Caco-2 (cell line): ENCODE measurements at regions not wholly inside any gene's neighbourhood (a gene's known extent, or its start where the extent isn't known, plus 50 kb on each side); places are given as distances from the start of the nearest gene placed in this dataset.

Experiments
- BruUV-seq: library from RNA; stranded (reverse); fragments of 400-500 nt; replicated peaks from 2 replicates; lab custom pipeline; 2021; lab: Mats Ljungman, UMichigan
- CTCF ChIA-PET: fragments of 300-600 bp; sonication (Branson Sonifier 250); formaldehyde crosslinking; loops from one replicate; lab custom pipeline; 2022; ENCODE audit warnings: antibody characterized with exemption; lab: Charles Lee
- POLR2A ChIA-PET: fragments of 300-600 bp; sonication (Branson Sonifier 250); formaldehyde crosslinking; loops from one replicate; lab custom pipeline; 2022; ENCODE audit warnings: antibody characterized with exemption; lab: Charles Lee
- DNase-seq, 2 experiments: peaks; one replicate each; pipeline versions ENCODE4 v3.0.0 to v3.0.0-alpha.2; 2020 to 2022
- H3K27me3 ChIP-seq: replicated peaks from 2 replicates; pipeline ENCODE4 v1.6.0; 2011; ENCODE audit warnings: low read length; ENCODE audit not compliant: control insufficient read depth, insufficient read depth
- H3K36me3 ChIP-seq: 2 replicates; pipeline ENCODE4 v1.5.1; 2011; ENCODE audit warnings: low read length; ENCODE audit not compliant: control insufficient read depth, insufficient read depth
- H3K4me1 ChIP-seq: fragments of 250-450 bp; sonication (Bioruptor Pico); 2 replicates; pipeline ENCODE4 v1.5.1; 2020; ENCODE audit warnings: mild to moderate bottlenecking
- H3K4me3 ChIP-seq: 2 replicates; pipeline ENCODE4 v1.5.1; 2011; ENCODE audit warnings: low read depth, mild to moderate bottlenecking, control low read depth, low read length
- H3K9me3 ChIP-seq: fragments of 250-450 bp; sonication (Bioruptor Pico); 2 replicates; pipeline ENCODE4 v1.5.1; 2020; ENCODE audit warnings: mild to moderate bottlenecking, moderate library complexity
- H3K27ac Mint-ChIP-seq: one replicate; pipeline ENCODE4 v1.8.0; 2022; ENCODE audit warnings: mixed read lengths; ENCODE audit not compliant: unreplicated experiment
- H3K27me3 Mint-ChIP-seq: one replicate; pipeline ENCODE4 v1.8.0; 2022; ENCODE audit warnings: mixed read lengths; ENCODE audit not compliant: insufficient read depth, unreplicated experiment
- H3K36me3 Mint-ChIP-seq: one replicate; pipeline ENCODE4 v1.8.0; 2022; ENCODE audit warnings: mild to moderate bottlenecking, mixed read lengths; ENCODE audit not compliant: insufficient read depth, unreplicated experiment
- H3K4me1 Mint-ChIP-seq: one replicate; pipeline ENCODE4 v1.8.0; 2022; ENCODE audit warnings: low read depth, mixed read lengths; ENCODE audit not compliant: unreplicated experiment
- H3K4me3 Mint-ChIP-seq: one replicate; pipeline ENCODE4 v1.8.0; 2022; ENCODE audit warnings: mild to moderate bottlenecking, moderate library complexity, mixed read lengths; ENCODE audit not compliant: unreplicated experiment
- H3K9me3 Mint-ChIP-seq: one replicate; pipeline ENCODE4 v1.8.0; 2022; ENCODE audit warnings: mixed read lengths; ENCODE audit not compliant: unreplicated experiment
- intact Hi-C: fragments of 100-400 bp; cut with micrococcal nuclease; formaldehyde crosslinking; loops from one replicate; pipeline ENCODE4 v1.10.0; 2022; ENCODE audit not compliant: unreplicated experiment
- TF ChIP-seq, protein P1 (sequence below), 2 experiments: fragments of 200-600 bp in 1 of 2; IDR thresholded peaks; 1 replicate in 1 of 2; 2 replicates in 1 of 2; pipeline versions ENCODE4 v1.5.1 to v1.8.0; 2011 to 2022; ENCODE audit warnings: antibody characterized with exemption in 1 of 2, control low read depth in 1 of 2, inconsistent platforms in 1 of 2, low read depth in 1 of 2, low read length in 1 of 2, mild to moderate bottlenecking in 1 of 2, moderate library complexity in 1 of 2; ENCODE audit not compliant: insufficient read depth in 1 of 2, severe bottlenecking in 1 of 2, unreplicated experiment in 1 of 2

DNA sequence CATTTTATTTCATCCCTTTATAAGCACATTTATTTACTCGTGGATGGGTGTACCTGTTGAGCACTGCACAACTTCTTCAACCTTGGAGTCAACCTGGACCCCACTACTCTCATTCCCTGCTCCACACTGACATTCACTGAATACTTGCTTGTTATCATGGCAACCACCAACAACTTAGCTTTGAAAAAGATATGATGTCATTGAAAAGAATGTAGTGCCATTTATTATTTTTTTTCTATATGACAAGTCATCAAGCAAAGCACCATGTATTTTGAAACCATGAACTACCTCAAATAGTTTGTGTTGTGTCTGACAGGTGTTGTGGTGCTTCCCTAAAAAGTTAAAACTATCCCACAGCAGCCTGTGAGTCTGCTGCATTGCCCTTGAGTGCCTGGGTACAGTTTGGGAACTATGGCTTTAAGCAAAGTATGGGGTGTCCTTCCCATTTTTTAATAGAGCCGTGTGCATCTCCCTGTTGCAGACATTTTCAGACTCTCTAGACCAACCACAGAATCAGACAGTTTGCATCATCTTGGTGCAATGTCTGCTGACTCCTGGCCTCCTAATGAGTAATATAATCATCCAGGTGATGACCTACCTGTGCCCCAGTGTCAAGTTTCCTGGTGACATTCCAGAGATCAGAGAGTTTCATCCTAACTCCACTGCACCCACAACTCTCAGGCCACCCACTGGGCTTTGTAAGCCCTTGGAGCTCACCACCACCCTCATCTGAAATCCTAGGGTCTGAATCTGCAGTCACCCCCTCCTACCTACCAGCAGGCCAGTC is 339.7 kb upstream of the PROX1 start:
- CTCF ChIA-PET = no interaction called here
- POLR2A ChIA-PET = no interaction called here
- peaks cover 7% of the 10 kb centered on the region for H3K36me3 Mint-ChIP-seq
- peaks cover 28% of the 10 kb centered on the region for H3K4me1 Mint-ChIP-seq
- peak overlapping the region; percentile 74 for H3K27ac Mint-ChIP-seq
- peaks cover 16% of the 10 kb centered on the region for H3K9me3 Mint-ChIP-seq
- Histone ChIP-seq H3K4me3 (no peak overlapping the region), H3K36me3 (no peaks in the 10 kb centered on the region), H3K27me3 (no peaks in the 10 kb centered on the region), H3K4me1 (peaks cover 24% of the 10 kb centered on the region), H3K9me3 (no peaks in the 10 kb centered on the region)
- intact Hi-C loops = no loop called here
- no peak for DNase-seq
- H3K4me3 Mint-ChIP-seq = no peak overlapping the region
- no peaks in the 10 kb centered on the region for H3K27me3 Mint-ChIP-seq
- no TSS peak for BruUV-seq
- TF ChIP-seq, protein P1, sequence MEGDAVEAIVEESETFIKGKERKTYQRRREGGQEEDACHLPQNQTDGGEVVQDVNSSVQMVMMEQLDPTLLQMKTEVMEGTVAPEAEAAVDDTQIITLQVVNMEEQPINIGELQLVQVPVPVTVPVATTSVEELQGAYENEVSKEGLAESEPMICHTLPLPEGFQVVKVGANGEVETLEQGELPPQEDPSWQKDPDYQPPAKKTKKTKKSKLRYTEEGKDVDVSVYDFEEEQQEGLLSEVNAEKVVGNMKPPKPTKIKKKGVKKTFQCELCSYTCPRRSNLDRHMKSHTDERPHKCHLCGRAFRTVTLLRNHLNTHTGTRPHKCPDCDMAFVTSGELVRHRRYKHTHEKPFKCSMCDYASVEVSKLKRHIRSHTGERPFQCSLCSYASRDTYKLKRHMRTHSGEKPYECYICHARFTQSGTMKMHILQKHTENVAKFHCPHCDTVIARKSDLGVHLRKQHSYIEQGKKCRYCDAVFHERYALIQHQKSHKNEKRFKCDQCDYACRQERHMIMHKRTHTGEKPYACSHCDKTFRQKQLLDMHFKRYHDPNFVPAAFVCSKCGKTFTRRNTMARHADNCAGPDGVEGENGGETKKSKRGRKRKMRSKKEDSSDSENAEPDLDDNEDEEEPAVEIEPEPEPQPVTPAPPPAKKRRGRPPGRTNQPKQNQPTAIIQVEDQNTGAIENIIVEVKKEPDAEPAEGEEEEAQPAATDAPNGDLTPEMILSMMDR (IDR thresholded peaks at IDR 0.05; ENCODE audit: insufficient read depth in 1 of 2, low read depth in 1 of 2, low read length in 1 of 2, severe bottlenecking in 1 of 2, unreplicated experiment in 1 of 2) = no peak

DNA sequence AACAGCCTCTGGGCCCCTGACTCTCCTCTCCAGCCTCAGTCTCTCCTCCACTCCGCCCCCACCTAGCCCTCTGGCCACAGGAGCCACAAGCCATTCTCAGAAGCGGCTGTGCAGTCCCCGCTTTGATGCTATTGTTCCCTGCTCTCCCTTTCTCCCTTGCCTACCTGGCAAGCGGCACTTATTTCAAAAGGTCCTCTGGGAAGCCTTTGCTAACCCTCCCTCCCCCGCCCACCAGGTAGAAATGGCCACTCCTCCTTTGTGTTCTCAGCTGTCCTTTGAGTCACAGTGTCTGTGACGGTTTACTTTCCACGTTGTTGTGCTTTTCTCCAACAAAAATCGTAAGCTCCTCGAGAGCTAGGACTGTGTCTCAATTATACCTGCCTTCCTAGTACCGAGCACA is 338.4 kb upstream of the PROX1 start:
- peaks cover 7% of the 10 kb centered on the region for H3K36me3 Mint-ChIP-seq
- Histone ChIP-seq H3K27me3 (no peaks in the 10 kb centered on the region), H3K4me1 (peaks cover 33% of the 10 kb centered on the region), H3K36me3 (no peaks in the 10 kb centered on the region), H3K9me3 (no peaks in the 10 kb centered on the region), H3K4me3 (no peak overlapping the region)
- no peaks in the 10 kb centered on the region for H3K27me3 Mint-ChIP-seq
- peak overlapping the region; percentile 74 for H3K27ac Mint-ChIP-seq
- peak overlapping the region; percentile 21 for H3K4me3 Mint-ChIP-seq
- peaks cover 16% of the 10 kb centered on the region for H3K9me3 Mint-ChIP-seq
- intact Hi-C loops = no loop called here
- H3K4me1 Mint-ChIP-seq = peaks cover 28% of the 10 kb centered on the region
- no peak for DNase-seq
- CTCF ChIA-PET = no interaction called here
- no TSS peak for BruUV-seq
- TF ChIP-seq, protein P1 (IDR thresholded peaks at IDR 0.05; ENCODE audit: insufficient read depth in 1 of 2, low read depth in 1 of 2, low read length in 1 of 2, severe bottlenecking in 1 of 2, unreplicated experiment in 1 of 2) = no peak
- POLR2A ChIA-PET = no interaction called here

DNA sequence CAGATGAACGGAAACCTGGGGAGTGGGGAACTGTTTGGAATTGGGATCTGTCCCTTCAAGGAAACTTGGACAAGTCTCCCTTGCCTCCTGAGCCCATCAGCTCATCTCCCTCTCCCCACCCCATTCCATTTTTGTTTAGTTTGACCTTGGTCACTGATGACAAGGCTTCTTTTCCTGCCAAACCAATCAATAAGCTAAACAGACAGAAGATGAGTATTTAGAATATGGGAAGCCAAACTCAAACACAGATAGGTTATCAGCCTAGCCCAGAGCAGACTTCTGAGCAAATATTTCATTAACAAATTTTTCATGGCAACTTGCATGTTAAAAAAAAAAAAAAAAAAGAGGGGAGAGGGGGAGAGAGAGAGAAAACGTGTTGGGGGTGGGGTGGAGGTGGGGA is 337.2 kb upstream of the PROX1 start:
- Histone ChIP-seq H3K4me3 (no peak overlapping the region), H3K4me1 (peaks cover 33% of the 10 kb centered on the region), H3K27me3 (no peaks in the 10 kb centered on the region), H3K9me3 (no peaks in the 10 kb centered on the region), H3K36me3 (no peaks in the 10 kb centered on the region)
- ChIA-PET CTCF (no interaction called here), POLR2A (no interaction called here)
- H3K36me3 Mint-ChIP-seq = peaks cover 7% of the 10 kb centered on the region
- no peaks in the 10 kb centered on the region for H3K27me3 Mint-ChIP-seq
- intact Hi-C loops = loop anchor here (2.0 to 10.0 kb wide), 2 partner anchors 32 to 334 kb away; partner anchors contain the start of gene PROX1
- H3K9me3 Mint-ChIP-seq = peaks cover 16% of the 10 kb centered on the region
- no TSS peak for BruUV-seq
- TF ChIP-seq, protein P1 (IDR thresholded peaks at IDR 0.05; ENCODE audit: insufficient read depth in 1 of 2, low read depth in 1 of 2, low read length in 1 of 2, severe bottlenecking in 1 of 2, unreplicated experiment in 1 of 2) = no peak
- peaks cover 28% of the 10 kb centered on the region for H3K4me1 Mint-ChIP-seq
- H3K4me3 Mint-ChIP-seq = no peak overlapping the region
- DNase-seq = no peak
- H3K27ac Mint-ChIP-seq = peak overlapping the region; percentile 74
